ENCODE measurements at regions not wholly inside any gene's neighbourhood (a gene's known extent, or its start where the extent isn't known, plus 50 kb on each side); places are given as distances from the start of the nearest gene placed in this dataset.
"Not testable (repeated sequence)": the region's sequence is repeated elsewhere in the genome, so short reads cannot be mapped to it uniquely, and the experiment has no call there.

DNA sequence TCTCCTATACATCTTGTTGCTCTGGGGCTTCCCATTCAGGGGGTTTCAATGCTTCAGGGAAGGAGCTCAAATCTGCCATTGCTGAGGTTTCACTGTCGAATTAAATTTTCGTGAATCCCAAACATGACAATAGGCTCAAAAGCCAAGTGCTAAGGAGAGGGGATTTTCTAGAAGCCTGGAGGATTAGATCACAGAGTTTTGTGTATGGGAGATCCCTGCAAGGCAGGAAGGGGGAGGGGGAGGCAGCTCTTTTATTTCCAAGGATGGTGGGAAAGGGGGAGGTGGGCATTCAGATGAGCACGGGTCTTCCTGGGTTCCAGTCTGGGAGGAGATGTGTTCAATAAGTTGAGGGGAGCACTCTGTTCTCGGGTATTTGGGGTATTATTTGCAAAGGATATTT is 69.9 kb upstream of the DLG1 start:
- DNase-seq (ENCODE audit: low spot score): no peak

GRCh38 chr3:197367081-197367780 is 68.8 kb upstream of the DLG1 start:
- no peak for DNase-seq (ENCODE audit: low spot score)

DNA sequence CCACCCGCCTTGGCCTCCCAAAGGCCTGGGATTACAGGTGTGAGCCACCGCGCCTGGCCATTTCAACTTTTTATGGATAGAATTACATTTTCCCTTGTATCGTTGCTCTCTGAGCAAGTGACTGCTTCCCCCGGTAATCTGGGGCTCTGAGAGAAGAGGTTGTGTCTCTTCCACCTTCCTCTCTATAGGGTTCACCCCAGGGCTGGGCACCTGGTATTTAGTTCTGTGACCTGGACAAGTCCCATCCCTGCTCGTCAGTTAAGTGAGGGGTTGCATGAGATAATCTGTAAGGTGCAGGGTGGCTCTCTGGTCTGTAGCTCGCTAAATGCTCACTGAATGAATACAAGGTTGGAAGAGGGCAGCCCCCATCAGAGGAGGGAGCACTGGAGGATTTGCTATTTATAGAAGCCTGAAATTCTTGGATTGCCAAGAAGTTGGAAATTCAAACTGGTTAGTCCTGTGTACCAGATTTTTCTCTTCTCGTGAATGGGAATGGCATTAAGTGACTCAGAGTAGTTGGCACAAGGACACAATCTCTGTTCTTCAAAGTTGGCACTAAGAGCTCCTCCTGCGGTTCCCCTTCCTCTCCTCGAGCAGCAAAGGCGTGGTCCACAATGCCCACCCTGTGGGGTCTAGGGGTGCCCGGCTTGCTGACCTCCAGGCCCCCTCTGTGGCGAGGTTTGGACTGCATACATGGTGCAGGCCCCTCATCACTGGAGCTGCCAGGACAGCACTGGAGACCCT is 68.1 kb upstream of the DLG1 start:
- DNase-seq (ENCODE audit: low spot score): no peak

GRCh38 chr3:197365586-197365985 is 67.2 kb upstream of the DLG1 start:
- no peak for DNase-seq (ENCODE audit: low spot score)

- no peak for DNase-seq (ENCODE audit: low spot score)
These were observed 66.1 kb upstream of the DLG1 start for GRCh38 chr3:197364410-197365071.

- DNase-seq (ENCODE audit: low spot score): no peak
These were observed 65.4 kb upstream of the DLG1 start for GRCh38 chr3:197363553-197364409.

- no peak for DNase-seq (ENCODE audit: low spot score)
These were observed 63.7 kb upstream of the DLG1 start for GRCh38 chr3:197362081-197362480.

DNA sequence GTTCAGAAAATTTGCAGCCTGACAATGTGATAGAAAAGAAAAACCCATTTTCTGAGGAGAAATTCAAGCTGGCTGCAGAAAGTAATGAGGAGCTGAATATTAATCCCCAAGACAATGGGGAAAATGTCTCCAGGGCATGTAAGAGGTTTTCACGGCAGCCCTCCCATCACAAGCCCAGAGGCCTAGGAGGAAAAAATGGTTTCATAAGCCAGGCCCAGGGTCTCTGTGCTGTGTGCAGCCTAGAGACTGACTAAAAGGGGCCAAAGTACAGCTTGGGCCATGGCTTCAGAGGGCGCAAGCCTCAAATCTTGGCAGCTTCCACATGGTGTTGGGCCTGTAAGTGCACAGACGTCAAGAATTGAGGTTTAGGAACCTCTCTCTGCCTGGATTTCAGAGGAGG is 61.7 kb upstream of the DLG1 start:
- not testable (repeated sequence) for DNase-seq (ENCODE audit: low spot score)

DNA sequence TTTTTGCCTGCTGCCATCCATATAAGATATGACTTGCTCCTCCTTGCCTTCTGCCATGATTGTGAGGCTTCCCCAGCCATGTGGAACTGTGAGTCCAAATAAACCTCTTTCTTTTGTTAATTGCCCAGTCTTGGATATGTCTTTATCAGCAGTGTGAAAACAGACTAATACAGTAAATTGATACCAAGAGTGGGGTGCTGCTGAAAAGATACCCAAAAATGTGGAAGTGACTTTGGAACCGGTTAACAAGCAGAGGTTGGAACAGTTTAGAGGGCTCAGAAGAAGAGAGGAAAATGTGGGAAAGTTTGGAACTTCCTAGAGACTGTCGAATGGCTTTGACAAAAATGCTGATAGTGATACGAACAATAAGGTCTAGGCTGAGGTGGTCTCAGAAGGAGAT is 61.1 kb upstream of the DLG1 start:
- DNase-seq (ENCODE audit: low spot score): not testable (repeated sequence)

- no peak for DNase-seq (ENCODE audit: low spot score)
These were observed 58.3 kb upstream of the DLG1 start for GRCh38 chr3:197356741-197357140.

DNA sequence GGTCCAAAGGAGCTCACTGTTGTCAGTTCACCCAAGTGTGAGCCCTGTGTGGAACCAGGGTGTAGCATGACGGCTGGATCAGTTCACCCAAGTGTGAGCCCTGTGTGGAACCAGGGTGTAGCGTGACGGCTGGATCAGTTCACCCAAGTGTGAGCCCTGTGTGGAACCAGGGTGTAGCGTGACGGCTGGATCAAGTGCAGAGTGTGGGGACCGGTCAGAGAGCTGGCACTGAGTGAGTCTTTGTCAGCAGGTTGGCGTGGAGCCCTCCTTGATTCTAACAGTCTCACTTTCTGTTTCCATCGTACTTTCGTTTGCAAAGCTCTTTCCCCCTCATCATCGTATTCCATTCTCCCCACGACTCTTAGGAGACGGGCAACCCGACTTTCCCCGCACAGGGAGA is 57.9 kb upstream of the DLG1 start:
- no peak for DNase-seq (ENCODE audit: low spot score)

- DNase-seq (ENCODE audit: low spot score): no peak
These were observed 57.3 kb upstream of the DLG1 start for GRCh38 chr3:197355713-197356112.

GRCh38 chr3:197354568-197355001 is 56.2 kb upstream of the DLG1 start:
- no peak for DNase-seq (ENCODE audit: low spot score)

DNA sequence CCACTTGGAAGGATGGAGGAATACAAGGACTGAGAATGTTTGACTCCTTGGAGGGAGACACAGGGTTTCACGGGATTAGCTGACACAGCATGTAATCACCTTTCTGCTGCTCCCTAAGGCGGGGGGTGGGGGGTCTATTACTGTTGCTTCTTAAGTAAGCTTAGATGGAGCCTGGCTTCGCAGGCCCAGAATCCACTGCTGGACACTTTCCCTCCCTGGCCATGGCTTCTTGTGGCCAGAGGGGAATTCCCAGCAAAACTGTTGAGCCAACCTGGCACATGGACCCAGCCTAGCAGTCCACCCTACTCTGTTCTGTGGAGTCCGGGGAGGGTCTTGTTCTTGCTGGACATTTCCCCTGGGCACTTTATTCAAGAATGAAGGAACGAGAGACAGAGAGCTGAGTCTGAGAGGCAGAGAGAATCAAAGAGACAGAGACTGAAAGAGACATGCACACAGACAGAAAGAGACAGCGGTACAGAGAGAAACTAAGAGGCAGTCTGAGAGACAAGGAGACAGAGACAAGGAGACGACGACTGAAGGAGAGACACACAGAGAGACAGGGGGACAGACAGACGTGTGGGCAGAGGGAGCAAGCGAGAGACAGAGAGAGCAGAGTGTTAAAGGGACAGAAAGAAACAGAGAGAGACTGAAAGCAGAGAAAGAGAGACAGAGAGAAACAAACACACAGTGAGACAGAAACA is 55.6 kb upstream of the DLG1 start:
- DNase-seq (ENCODE audit: low spot score): no peak

GRCh38 chr3:197353001-197353866 is 54.8 kb upstream of the DLG1 start:
- no peak for DNase-seq (ENCODE audit: low spot score)

DNA sequence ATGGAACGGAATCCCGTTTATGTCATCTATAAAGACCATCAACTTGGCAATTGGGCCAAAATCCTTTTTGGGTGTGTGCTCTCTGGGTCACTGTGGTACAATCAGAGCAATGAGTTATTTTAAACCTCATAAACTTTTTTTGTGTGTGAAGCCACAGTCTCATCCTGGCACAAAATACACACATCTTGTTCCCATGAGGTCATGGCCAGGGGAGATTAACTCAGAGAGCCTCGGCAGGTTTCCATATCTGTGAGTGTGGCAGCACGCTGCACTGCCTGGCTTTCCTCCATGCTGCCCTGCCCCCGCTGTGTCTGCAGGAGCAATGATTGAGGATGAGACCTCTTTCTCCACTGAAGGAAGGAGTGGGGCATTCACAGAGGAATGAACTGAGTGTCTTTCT is 54.0 kb upstream of the DLG1 start:
- DNase-seq (ENCODE audit: low spot score): no peak

DNA sequence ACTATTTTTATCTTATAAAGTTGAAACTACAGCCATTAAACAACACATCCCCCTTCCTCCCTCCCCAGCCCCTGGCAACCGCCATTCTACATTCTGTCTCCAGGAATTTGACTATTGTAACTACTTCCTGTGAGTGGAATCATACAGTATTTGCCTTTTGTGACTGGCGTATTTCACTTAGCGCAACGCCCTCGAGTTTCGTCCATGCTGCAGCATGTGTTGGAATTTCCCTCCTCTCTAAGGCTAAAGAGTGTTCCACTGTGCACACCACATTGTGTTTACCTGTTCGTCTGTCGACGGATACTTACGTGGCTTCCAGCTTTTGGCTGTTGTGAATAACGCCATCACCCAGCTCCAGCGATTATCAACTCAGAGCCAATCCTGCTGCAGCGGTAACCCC is 52.0 kb upstream of the DLG1 start:
- no peak for DNase-seq (ENCODE audit: low spot score)

- no peak for DNase-seq (ENCODE audit: low spot score)
These were observed 51.0 kb upstream of the DLG1 start for GRCh38 chr3:197349368-197349767.

Measured in CD4-positive, alpha-beta T cell treated with Interleukin-2 at 100 ng/mL for 4 hours (primary cell).